ENCODE measurements at regions not wholly inside any gene's neighbourhood (a gene's known extent, or its start where the extent isn't known, plus 50 kb on each side); places are given as distances from the start of the nearest gene placed in this dataset.
"Not testable (repeated sequence)": the region's sequence is repeated elsewhere in the genome, so short reads cannot be mapped to it uniquely, and the experiment has no call there.

GRCh38 chr9:7439355-7439995, 360.1 kb downstream of the DMAC1 start:
- TF ChIP-seq POLR2A (IDR thresholded peaks at IDR 0.05) = no peak
- TF ChIP-seq, protein P1, sequence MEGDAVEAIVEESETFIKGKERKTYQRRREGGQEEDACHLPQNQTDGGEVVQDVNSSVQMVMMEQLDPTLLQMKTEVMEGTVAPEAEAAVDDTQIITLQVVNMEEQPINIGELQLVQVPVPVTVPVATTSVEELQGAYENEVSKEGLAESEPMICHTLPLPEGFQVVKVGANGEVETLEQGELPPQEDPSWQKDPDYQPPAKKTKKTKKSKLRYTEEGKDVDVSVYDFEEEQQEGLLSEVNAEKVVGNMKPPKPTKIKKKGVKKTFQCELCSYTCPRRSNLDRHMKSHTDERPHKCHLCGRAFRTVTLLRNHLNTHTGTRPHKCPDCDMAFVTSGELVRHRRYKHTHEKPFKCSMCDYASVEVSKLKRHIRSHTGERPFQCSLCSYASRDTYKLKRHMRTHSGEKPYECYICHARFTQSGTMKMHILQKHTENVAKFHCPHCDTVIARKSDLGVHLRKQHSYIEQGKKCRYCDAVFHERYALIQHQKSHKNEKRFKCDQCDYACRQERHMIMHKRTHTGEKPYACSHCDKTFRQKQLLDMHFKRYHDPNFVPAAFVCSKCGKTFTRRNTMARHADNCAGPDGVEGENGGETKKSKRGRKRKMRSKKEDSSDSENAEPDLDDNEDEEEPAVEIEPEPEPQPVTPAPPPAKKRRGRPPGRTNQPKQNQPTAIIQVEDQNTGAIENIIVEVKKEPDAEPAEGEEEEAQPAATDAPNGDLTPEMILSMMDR (IDR thresholded peaks at IDR 0.05) = no peak
- Histone ChIP-seq H3K36me3 (no peaks in the 10 kb centered on the region), H3K9me3 (no peaks in the 10 kb centered on the region), H3K27ac (no peak overlapping the region), H3K27me3 (no peaks in the 10 kb centered on the region), H3K4me3 (no peak overlapping the region), H3K4me1 (no peaks in the 10 kb centered on the region)
- DNase-seq (no peak), ATAC-seq (no peak)
- intact Hi-C loops (cut with DNase I) = no loop called here

DNA sequence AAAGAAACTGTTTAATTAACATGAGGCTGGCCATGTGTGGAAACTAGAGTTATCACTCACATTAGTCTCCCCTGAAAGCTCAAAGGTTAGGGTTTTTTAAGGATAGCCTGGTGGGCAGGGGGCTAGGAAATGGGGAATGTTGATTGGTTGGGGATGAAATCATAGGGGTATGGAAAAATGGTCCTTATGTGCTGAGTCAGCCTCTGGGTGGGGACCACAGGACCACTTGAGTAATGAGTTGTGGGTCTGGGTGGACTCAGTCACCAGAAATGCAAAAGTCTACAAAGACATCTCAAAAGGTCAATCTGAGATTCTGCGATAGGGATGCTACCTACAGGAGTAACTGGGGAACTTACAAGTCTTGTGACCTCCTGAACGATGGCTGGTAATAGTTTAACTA, 362.8 kb downstream of the DMAC1 start:
- intact Hi-C loops (cut with DNase I) = no loop called here
- Histone ChIP-seq H3K27ac (no peak overlapping the region), H3K4me3 (no peak overlapping the region), H3K27me3 (no peaks in the 10 kb centered on the region), H3K9me3 (peaks cover 0 to 18% (median 9%) of the 10 kb centered on the region in 12 donors), H3K36me3 (no peaks in the 10 kb centered on the region), H3K4me1 (no peaks in the 10 kb centered on the region)
- WGBS, 4 donors = 64 to 98% (median 73%) methylated on average over 2 of the region's 2 CpGs
- DNase-seq = no peak
- TF ChIP-seq, protein P1 (IDR thresholded peaks at IDR 0.05) = no peak
- TF ChIP-seq POLR2A (IDR thresholded peaks at IDR 0.05) = no peak
- no peak for ATAC-seq

GRCh38 chr9:7433508-7434292, 365.9 kb downstream of the DMAC1 start:
- H3K27ac ChIP-seq = no peak overlapping the region
- 80 to 84% (median 82%) methylated on average over 3 of the region's 3 CpGs for WGBS, 4 donors
- TF ChIP-seq, protein P1 (IDR thresholded peaks at IDR 0.05) = no peak
- no peak for TF ChIP-seq POLR2A (IDR thresholded peaks at IDR 0.05)
- no peak overlapping the region for H3K4me3 ChIP-seq
- ATAC-seq (no peak), DNase-seq (no peak)
- peaks cover 0 to 33% (median 16%) of the 10 kb centered on the region in 12 donors for H3K9me3 ChIP-seq
- H3K4me1 ChIP-seq = no peaks in the 10 kb centered on the region
- H3K36me3 ChIP-seq = no peaks in the 10 kb centered on the region
- H3K27me3 ChIP-seq = no peaks in the 10 kb centered on the region
- intact Hi-C loops (cut with DNase I) = no loop called here

DNA sequence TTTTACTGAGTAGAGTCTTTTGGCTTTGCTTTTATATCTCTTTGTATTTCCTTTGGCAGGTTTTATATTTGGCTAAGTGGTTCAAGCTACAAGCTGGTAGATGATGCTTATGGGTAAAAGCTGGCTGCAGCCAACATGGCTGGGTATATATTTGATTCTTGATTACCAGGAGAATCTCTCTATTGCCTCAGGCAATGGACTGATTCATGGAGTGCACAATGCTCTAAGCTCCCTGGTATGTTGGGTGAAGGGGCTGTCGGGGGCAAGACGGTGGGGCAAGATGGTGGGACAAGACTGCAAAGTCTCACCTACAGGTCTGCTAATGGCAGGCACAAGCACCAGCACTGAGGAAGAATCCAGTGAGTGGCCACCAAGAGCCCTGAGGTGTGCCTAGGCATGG, 366.6 kb downstream of the DMAC1 start:
- Histone ChIP-seq H3K4me1 (no peaks in the 10 kb centered on the region), H3K36me3 (no peaks in the 10 kb centered on the region), H3K27me3 (no peaks in the 10 kb centered on the region), H3K27ac (no peak overlapping the region), H3K4me3 (no peak overlapping the region), H3K9me3 (peaks cover 0 to 38% (median 18%) of the 10 kb centered on the region in 12 donors)
- DNase-seq (no peak), ATAC-seq (no peak)
- 96 to 100% (median 98%) methylated on average over 2 of the region's 2 CpGs for WGBS, 4 donors
- intact Hi-C loops (cut with DNase I) = no loop called here
- TF ChIP-seq, protein P1 (IDR thresholded peaks at IDR 0.05) = no peak
- no peak for TF ChIP-seq POLR2A (IDR thresholded peaks at IDR 0.05)

- H3K4me1 ChIP-seq; intact Hi-C loops (cut with DNase I); ATAC-seq; H3K27ac ChIP-seq; H3K27me3 ChIP-seq; H3K36me3 ChIP-seq; H3K4me3 ChIP-seq; DNase-seq: not testable (repeated sequence)
- peaks cover 0 to 18% (median 0%) of the 10 kb centered on the region in 12 donors for H3K9me3 ChIP-seq
- 82 to 93% (median 88%) methylated on average over 1 of the region's 1 CpG for whole genome bisulfite sequencing, 4 donors
Measured at GRCh38 chr9:7417397-7417796, 382.2 kb downstream of the DMAC1 start.

All from heart left ventricle (tissue), 16 donors.